Spleen (tissue), 7 donors: ENCODE measurements at regions not wholly inside any gene's neighbourhood (a gene's known extent, or its start where the extent isn't known, plus 50 kb on each side); places are given as distances from the start of the nearest gene placed in this dataset.

Experiments used
- CTCF ChIP-seq, 11 experiments: fragments of 200-600 bp in 7 of 11; fragments of 450-650 bp in 4 of 11; sonication (generic) in 4 of 11; IDR thresholded peaks in 8 of 11; conservative IDR thresholded peaks in 3 of 11; 1 replicate in 7 of 11; 2 replicates in 4 of 11; pipeline versions ENCODE4 v1.4.0 to v1.8.0; 2016 to 2021; ENCODE audit warnings: antibody characterized with exemption in 11 of 11, inconsistent platforms in 4 of 11, mild to moderate bottlenecking in 1 of 11
- POLR2A ChIP-seq, 3 donors: fragments of 450-650 bp; IDR thresholded peaks; one replicate each; pipeline ENCODE4 v1.5.1; 2017; ENCODE audit warnings: antibody characterized with exemption in 3 of 3, mild to moderate bottlenecking in 1 of 3
- donor health status: DM: no; HTN: no; CAD: no; lungs with moderate emphysema.
- donor health status: DM: no; HTN: no; CAD: no.
- donor health status: DM: no; HTN: no; CAD: no.

GRCh38 chr12:115583591-115583990 lies 693.9 kb downstream of the MED13L start:
- TF ChIP-seq POLR2A (IDR thresholded peaks at IDR 0.05) (no peak), CTCF (IDR thresholded peaks at IDR 0.05 in 8 of 11, conservative IDR thresholded peaks at IDR 0.05 in 3 of 11) (no peak)
